ENCODE measurements at regions not wholly inside any gene's neighbourhood (a gene's known extent, or its start where the extent isn't known, plus 50 kb on each side); places are given as distances from the start of the nearest gene placed in this dataset.
"Not testable (repeated sequence)": the region's sequence is repeated elsewhere in the genome, so short reads cannot be mapped to it uniquely, and the experiment has no call there.

- no peak for DNase-seq (ENCODE audit: low spot score)
Measured at GRCh38 chr5:112472614-112473013, 53.5 kb upstream of the EPB41L4A start.

- no peak for DNase-seq (ENCODE audit: low spot score)
Measured at GRCh38 chr5:112473989-112474388, 54.9 kb upstream of the EPB41L4A start.

GRCh38 chr5:112475747-112476365 is 56.8 kb upstream of the EPB41L4A start:
- DNase-seq (ENCODE audit: low spot score): no peak

GRCh38 chr5:112479418-112479817 is 60.3 kb upstream of the EPB41L4A start:
- DNase-seq (ENCODE audit: low spot score): no peak

DNA sequence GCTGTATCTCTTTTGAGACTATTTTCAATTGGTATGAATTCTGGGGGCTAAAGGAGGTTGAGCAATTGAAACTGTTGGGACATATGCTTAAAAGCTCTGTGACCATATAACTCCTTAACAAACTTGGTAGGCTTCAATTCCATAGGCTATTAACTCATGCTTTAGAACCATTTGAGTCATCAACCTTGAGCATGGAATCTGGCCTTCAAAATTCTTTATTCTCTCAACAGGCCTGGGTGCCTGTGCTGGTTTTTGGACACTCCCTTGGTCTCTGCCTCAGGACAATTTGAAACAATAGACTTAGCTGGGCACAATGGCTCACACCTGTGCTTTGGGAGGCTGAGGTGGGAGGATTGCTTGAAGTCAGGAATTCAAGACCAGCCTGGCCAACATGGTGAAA is 61.4 kb upstream of the EPB41L4A start:
- DNase-seq (ENCODE audit: low spot score): no peak

- no peak for DNase-seq (ENCODE audit: low spot score)
Measured at GRCh38 chr5:112483704-112484103, 64.6 kb upstream of the EPB41L4A start.

DNA sequence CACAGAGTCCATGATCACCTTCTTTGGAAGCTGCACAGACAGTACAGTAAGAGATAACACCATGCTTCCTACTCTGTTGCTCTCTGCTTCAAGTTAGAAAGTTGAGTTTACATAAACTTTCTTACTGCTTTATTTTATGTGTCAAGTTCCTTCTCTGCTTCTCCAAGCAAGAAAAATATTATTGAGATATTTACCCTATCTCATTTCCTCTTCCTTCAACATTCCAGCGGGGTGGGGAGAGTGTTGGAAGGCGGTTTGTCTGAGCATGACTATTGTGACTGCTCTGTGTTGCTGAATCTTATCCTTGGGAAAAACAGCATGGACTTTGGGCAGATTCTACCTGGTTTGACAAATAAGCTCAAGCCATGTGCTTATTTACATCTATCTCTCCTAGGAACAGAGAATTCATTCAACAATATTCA is 66.9 kb upstream of the EPB41L4A start:
- DNase-seq (ENCODE audit: low spot score): no peak

DNA sequence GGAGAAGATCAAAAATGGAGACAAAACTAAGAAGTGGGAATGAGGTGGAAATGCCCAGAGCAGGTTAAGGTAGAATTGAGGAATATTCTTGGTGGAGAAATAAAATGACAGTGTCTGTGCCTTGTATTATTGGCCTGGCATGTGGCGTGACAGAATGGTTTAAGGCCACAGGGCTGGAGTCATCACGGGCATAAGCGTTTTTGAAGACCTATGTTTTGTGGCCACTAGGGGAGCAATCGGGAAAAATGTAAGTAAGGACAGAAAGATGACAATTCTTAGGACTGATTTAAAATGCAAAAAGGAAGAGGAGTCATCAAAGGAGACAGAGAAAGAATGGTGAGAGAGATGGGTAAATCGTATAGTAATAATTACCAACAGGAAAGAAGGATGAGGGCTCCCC is 72.2 kb upstream of the EPB41L4A start:
- no peak for DNase-seq (ENCODE audit: low spot score)

GRCh38 chr5:112492291-112492690 is 73.2 kb upstream of the EPB41L4A start:
- DNase-seq (ENCODE audit: low spot score): no peak

- not testable (repeated sequence) for DNase-seq (ENCODE audit: low spot score)
Measured at GRCh38 chr5:112503749-112504501, 84.8 kb upstream of the EPB41L4A start.

- DNase-seq (ENCODE audit: low spot score): not testable (repeated sequence)
Measured at GRCh38 chr5:112509097-112509496, 90.0 kb upstream of the EPB41L4A start.

DNA sequence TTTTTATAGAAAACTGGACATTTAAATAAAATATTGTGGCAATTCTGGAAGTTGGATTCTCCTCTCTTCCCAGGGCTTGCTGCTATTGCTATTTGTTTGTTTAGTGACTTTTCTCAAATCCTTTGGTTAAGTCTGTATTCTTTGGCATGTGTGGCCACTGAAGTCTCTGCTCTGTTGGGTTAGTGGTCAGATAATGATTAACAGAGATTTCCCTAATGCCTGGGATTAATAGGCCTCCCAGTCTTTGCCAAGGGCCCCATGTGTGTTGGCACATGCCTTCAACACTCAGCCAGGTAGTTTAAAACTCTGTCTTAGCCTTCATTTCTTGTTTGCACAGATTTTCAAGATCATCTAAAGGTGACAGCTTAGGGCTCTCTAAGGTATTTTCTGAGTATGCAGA is 92.8 kb upstream of the EPB41L4A start:
- no peak for DNase-seq (ENCODE audit: low spot score)

DNA sequence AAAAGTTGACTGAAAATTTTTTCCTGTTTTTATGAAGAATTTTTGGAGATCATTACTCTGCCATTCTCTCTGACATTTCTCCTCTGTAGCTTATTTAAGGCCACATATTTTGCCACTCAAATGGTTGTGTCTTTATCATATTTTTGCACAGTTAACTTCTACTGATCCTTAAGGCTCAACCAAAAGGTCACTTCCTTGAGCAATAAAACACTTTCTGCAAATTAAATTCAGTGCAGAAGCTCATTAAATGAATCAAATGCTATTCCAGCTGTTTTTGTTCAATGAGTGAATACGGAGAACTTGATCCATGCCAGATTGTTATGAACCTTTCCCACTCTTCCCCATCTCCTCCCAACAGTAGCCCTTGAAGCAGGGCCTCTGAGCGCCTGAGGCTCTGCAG is 93.8 kb upstream of the EPB41L4A start:
- DNase-seq (ENCODE audit: low spot score): no peak

DNA sequence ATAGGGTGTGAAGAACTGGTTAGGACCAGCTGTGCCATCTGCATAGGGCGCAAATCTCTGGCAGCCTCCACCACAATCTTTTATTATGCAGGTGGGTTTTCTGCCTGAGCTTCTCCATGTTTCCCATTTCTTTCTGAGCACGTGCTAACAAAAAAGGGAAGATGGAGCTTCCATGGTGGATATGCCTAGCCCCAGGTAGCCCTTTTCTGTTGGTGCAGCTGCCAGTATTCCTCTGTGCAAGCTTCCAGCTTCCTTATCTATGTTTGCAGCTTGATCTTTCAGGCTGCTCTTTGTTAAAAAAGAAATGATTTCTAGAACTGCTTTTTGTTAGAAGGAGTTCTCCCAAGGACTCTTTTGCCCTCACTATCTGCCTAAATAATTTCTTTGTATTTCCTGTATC is 95.0 kb upstream of the EPB41L4A start:
- no peak for DNase-seq (ENCODE audit: low spot score)

- not testable (repeated sequence) for DNase-seq (ENCODE audit: low spot score)
Measured at GRCh38 chr5:112520474-112520873, 101.4 kb upstream of the EPB41L4A start.

GRCh38 chr5:112522891-112523673 is 104.0 kb upstream of the EPB41L4A start:
- not testable (repeated sequence) for DNase-seq (ENCODE audit: low spot score)

- not testable (repeated sequence) for DNase-seq (ENCODE audit: low spot score)
Measured at GRCh38 chr5:112523674-112524263, 104.7 kb upstream of the EPB41L4A start.

DNA sequence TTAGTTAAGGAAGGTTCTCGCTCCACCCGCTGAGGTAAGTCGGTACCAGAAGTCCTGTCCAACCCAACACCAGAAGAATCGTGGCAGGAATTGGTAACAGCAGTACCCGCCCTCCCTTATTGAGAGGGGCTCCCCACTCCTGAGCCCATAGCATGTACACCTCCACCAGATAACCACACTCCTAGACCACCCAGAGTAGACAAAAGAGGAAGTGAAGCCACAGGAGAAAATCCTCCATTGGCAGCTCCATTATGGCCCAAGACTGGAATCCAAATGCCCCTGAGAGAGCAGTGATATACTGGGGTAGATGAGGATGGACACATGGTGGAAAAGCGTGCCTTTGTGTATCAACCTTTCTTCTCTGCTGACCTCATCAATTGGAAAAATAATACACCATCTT is 106.1 kb upstream of the EPB41L4A start:
- no peak for DNase-seq (ENCODE audit: low spot score)

DNA sequence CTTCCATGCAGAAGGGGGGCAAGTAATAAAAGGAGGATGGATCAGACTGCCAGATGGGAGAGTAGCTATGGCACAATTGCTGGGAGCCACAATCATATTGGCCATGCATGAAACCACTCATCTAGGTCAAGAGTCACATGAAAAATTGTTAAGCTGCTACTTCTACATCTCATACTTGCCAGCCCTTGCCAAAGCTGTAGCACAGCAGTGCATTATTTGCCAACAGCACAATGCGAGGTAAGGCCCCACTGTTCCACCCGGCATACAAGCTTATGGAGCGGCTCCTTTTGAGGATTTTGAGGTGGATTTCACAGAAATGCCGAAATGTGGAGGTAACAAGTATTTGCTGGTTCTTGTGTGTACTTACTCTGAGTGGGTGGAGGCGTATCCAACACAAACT is 109.9 kb upstream of the EPB41L4A start:
- no peak for DNase-seq (ENCODE audit: low spot score)

- DNase-seq (ENCODE audit: low spot score): no peak
Measured at GRCh38 chr5:112529525-112529924, 110.4 kb upstream of the EPB41L4A start.

- DNase-seq (ENCODE audit: low spot score): no peak
Measured at GRCh38 chr5:112532654-112533360, 113.7 kb upstream of the EPB41L4A start.

DNA sequence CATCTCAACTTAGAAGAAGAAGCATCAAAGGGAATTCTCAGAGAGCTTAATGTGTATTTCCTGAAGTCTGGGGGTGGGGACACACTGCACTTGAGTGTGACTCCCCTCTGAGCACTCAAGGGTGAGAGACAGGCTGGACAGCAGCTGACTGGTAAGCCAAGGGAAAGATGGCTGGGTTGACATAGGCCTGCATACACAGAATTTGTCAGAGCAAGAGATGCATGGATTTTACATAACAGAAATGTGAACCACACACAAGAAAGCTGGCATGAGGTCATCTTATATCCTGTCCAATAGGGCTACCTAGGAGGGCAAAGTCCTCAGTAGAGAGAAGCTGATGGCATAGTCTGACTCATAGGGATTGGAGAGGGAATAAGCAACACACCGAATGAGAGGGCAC is 114.3 kb upstream of the EPB41L4A start:
- DNase-seq (ENCODE audit: low spot score): no peak
